ENCODE measurements at regions not wholly inside any gene's neighbourhood (a gene's known extent, or its start where the extent isn't known, plus 50 kb on each side); places are given as distances from the start of the nearest gene placed in this dataset.
"Not testable (repeated sequence)": the region's sequence is repeated elsewhere in the genome, so short reads cannot be mapped to it uniquely, and the experiment has no call there.

DNA sequence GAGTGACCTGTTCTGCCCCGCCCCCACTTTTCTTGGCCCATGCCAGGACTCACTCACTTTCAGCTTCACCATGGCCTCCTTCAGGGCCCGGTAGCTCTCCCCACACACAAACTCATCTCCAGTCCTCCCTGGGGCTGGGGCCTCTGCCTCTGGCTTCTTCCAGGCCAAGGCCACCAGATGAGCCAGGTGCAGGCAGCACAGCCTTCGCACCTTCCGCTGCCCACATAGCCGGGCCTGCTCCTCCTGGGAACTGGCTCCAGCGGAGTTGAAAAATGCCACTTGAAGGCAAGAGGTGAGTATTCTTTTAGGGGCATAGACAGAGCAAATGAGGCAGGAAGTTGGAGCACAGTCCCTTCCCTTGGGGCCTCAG lies 161.6 kb downstream of the TBC1D2B start:
- not testable (repeated sequence) for TF ChIP-seq TCF7L2 (IDR thresholded peaks at IDR 0.05; ENCODE audit: low read depth, low read length); CTCF (IDR thresholded peaks at IDR 0.05); REST (IDR thresholded peaks at IDR 0.05; ENCODE audit: insufficient read depth in 1 of 2, low read depth in 2 of 2, low read length in 1 of 2); SIN3A (IDR thresholded peaks at IDR 0.05; ENCODE audit: borderline replicate concordance, insufficient read depth, low read depth, low read length); POLR2AphosphoS5 (IDR thresholded peaks at IDR 0.05; ENCODE audit: low read depth, low read length)

Measured in Panc1 (cell line).